ENCODE measurements at regions not wholly inside any gene's neighbourhood (a gene's known extent, or its start where the extent isn't known, plus 50 kb on each side); places are given as distances from the start of the nearest gene placed in this dataset.

GRCh38 chr18:45312555-45313126 is 302.6 kb upstream of the SLC14A2 start:
- no peak for TF ChIP-seq CTCF (conservative IDR thresholded peaks at IDR 0.05; ENCODE audit: low read depth in 2 of 2)
- TF ChIP-seq CREB1 (CRISPR knock-in tag; IDR thresholded peaks at IDR 0.05; ENCODE audit: low read depth): no peak
- no peak for TF ChIP-seq EZH2 (IDR thresholded peaks at IDR 0.05; ENCODE audit: low read depth, unreplicated experiment)
- no peak for TF ChIP-seq REST (IDR thresholded peaks at IDR 0.05; ENCODE audit: unreplicated experiment)
- no peak for TF ChIP-seq POLR2AphosphoS5 (IDR thresholded peaks at IDR 0.05; ENCODE audit: low read depth)
- no peak for TF ChIP-seq EZH2phosphoT487 (IDR thresholded peaks at IDR 0.05; ENCODE audit: unreplicated experiment)
- TF ChIP-seq ZNF331 (CRISPR knock-in tag; IDR thresholded peaks at IDR 0.05; ENCODE audit: low read depth): no peak
- no peak for TF ChIP-seq JUNB (IDR thresholded peaks at IDR 0.05; ENCODE audit: unreplicated experiment)
- no peak for TF ChIP-seq ETS1 (IDR thresholded peaks at IDR 0.05)
- TF ChIP-seq ZNF114 (CRISPR knock-in tag; IDR thresholded peaks at IDR 0.05): no peak
- TF ChIP-seq NANOG (IDR thresholded peaks at IDR 0.05; ENCODE audit: borderline replicate concordance): no peak
- TF ChIP-seq STAT1 (IDR thresholded peaks at IDR 0.05; ENCODE audit: unreplicated experiment): no peak
- TF ChIP-seq, protein P1, sequence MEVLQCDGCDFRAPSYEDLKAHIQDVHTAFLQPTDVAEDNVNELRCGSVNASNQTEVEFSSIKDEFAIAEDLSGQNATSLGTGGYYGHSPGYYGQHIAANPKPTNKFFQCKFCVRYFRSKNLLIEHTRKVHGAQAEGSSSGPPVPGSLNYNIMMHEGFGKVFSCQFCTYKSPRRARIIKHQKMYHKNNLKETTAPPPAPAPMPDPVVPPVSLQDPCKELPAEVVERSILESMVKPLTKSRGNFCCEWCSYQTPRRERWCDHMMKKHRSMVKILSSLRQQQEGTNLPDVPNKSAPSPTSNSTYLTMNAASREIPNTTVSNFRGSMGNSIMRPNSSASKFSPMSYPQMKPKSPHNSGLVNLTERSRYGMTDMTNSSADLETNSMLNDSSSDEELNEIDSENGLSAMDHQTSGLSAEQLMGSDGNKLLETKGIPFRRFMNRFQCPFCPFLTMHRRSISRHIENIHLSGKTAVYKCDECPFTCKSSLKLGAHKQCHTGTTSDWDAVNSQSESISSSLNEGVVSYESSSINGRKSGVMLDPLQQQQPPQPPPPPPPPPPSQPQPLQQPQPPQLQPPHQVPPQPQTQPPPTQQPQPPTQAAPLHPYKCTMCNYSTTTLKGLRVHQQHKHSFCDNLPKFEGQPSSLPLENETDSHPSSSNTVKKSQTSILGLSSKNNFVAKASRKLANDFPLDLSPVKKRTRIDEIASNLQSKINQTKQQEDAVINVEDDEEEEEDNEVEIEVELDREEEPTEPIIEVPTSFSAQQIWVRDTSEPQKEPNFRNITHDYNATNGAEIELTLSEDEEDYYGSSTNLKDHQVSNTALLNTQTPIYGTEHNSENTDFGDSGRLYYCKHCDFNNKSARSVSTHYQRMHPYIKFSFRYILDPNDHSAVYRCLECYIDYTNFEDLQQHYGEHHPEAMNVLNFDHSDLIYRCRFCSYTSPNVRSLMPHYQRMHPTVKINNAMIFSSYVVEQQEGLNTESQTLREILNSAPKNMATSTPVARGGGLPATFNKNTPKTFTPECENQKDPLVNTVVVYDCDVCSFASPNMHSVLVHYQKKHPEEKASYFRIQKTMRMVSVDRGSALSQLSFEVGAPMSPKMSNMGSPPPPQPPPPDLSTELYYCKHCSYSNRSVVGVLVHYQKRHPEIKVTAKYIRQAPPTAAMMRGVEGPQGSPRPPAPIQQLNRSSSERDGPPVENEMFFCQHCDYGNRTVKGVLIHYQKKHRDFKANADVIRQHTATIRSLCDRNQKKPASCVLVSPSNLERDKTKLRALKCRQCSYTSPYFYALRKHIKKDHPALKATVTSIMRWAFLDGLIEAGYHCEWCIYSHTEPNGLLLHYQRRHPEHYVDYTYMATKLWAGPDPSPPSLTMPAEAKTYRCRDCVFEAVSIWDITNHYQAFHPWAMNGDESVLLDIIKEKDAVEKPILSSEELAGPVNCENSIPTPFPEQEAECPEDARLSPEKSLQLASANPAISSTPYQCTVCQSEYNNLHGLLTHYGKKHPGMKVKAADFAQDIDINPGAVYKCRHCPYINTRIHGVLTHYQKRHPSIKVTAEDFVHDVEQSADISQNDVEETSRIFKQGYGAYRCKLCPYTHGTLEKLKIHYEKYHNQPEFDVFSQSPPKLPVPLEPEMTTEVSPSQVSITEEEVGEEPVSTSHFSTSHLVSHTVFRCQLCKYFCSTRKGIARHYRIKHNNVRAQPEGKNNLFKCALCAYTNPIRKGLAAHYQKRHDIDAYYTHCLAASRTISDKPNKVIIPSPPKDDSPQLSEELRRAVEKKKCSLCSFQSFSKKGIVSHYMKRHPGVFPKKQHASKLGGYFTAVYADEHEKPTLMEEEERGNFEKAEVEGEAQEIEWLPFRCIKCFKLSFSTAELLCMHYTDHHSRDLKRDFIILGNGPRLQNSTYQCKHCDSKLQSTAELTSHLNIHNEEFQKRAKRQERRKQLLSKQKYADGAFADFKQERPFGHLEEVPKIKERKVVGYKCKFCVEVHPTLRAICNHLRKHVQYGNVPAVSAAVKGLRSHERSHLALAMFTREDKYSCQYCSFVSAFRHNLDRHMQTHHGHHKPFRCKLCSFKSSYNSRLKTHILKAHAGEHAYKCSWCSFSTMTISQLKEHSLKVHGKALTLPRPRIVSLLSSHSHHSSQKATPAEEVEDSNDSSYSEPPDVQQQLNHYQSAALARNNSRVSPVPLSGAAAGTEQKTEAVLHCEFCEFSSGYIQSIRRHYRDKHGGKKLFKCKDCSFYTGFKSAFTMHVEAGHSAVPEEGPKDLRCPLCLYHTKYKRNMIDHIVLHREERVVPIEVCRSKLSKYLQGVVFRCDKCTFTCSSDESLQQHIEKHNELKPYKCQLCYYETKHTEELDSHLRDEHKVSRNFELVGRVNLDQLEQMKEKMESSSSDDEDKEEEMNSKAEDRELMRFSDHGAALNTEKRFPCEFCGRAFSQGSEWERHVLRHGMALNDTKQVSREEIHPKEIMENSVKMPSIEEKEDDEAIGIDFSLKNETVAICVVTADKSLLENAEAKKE (CRISPR knock-in tag; IDR thresholded peaks at IDR 0.05): no peak
